Testis (tissue), 2 donors: ENCODE measurements at regions not wholly inside any gene's neighbourhood (a gene's known extent, or its start where the extent isn't known, plus 50 kb on each side); places are given as distances from the start of the nearest gene placed in this dataset.

ENCODE experiments used
- POLR2A ChIP-seq: fragments of 450-650 bp; IDR thresholded peaks from one replicate; pipeline ENCODE4 v1.6.1; 2017; ENCODE audit warnings: antibody characterized with exemption, mild to moderate bottlenecking, moderate library complexity
- TF ChIP-seq, protein P1 (sequence below), 3 experiments: fragments of 450-650 bp in 2 of 3; fragments of 200-600 bp in 1 of 3; sonication (generic) in 1 of 3; IDR thresholded peaks; one replicate each; pipeline ENCODE4 v1.5.1; 2016 to 2019; ENCODE audit warnings: antibody characterized with exemption in 3 of 3, mild to moderate bottlenecking in 2 of 3, moderate library complexity in 1 of 3

DNA sequence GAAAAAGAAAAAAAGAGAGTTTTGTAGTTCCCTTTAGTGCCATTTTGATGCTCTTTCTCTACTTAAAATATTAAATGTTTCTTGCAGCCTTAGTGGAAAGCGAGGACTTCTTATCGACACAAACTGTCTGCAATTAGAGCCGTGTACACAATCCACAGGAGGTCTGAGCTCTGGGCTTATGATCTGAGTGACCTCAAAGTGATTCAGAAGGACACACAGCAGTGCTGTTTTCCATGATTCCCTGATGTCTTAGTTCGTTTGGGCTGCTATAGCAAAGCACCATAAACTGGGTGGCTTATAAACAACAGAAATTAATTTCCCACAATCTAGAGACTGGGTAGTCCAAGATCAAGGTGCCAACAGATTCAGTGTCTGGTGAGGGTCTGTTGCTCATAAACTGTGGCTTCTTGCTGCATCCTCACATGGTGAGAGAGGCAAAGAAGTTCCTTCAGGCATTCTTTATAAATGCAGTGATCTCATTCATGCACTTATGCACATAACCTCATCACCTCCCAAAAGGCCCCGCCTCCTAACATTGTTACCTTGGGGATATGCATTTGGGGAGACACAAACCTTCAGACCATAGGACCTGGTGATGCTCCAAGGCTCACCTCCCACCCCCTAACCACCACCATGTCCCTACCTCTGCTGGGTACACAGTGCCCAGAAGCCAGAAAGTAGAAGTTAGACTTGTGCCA, 204.5 kb upstream of the GHITM start:
- TF ChIP-seq, protein P1, sequence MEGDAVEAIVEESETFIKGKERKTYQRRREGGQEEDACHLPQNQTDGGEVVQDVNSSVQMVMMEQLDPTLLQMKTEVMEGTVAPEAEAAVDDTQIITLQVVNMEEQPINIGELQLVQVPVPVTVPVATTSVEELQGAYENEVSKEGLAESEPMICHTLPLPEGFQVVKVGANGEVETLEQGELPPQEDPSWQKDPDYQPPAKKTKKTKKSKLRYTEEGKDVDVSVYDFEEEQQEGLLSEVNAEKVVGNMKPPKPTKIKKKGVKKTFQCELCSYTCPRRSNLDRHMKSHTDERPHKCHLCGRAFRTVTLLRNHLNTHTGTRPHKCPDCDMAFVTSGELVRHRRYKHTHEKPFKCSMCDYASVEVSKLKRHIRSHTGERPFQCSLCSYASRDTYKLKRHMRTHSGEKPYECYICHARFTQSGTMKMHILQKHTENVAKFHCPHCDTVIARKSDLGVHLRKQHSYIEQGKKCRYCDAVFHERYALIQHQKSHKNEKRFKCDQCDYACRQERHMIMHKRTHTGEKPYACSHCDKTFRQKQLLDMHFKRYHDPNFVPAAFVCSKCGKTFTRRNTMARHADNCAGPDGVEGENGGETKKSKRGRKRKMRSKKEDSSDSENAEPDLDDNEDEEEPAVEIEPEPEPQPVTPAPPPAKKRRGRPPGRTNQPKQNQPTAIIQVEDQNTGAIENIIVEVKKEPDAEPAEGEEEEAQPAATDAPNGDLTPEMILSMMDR (IDR thresholded peaks at IDR 0.05), result no peak
- no peak for TF ChIP-seq POLR2A
